ENCODE measurements at regions not wholly inside any gene's neighbourhood (a gene's known extent, or its start where the extent isn't known, plus 50 kb on each side); places are given as distances from the start of the nearest gene placed in this dataset.

GRCh38 chr4:129966175-129966574, 870.2 kb downstream of the C4orf33 start:
- no peak for TF ChIP-seq CTCF (conservative IDR thresholded peaks at IDR 0.05; ENCODE audit: low read depth, low read length)
- Histone ChIP-seq H3K79me2 (ENCODE audit: insufficient read depth, low read depth) (no peaks in the 10 kb centered on the region), H3K27me3 (ENCODE audit: insufficient read depth, low read depth) (no peaks in the 10 kb centered on the region), H2AFZ (ENCODE audit: low read depth) (no peak overlapping the region), H3K27ac (no peak overlapping the region), H3K4me3 (IDR thresholded peaks at IDR 0.05; ENCODE audit: insufficient read depth, low read depth, low read length) (no peak overlapping the region), H3K4me1 (ENCODE audit: low read depth, poor library complexity, severe bottlenecking) (peaks cover 11% of the 10 kb centered on the region), H3K4me2 (no peak overlapping the region), H3K36me3 (ENCODE audit: insufficient read depth) (no peaks in the 10 kb centered on the region), H4K20me1 (ENCODE audit: insufficient read depth) (no peaks in the 10 kb centered on the region), H3K9ac (no peak overlapping the region)

DNA sequence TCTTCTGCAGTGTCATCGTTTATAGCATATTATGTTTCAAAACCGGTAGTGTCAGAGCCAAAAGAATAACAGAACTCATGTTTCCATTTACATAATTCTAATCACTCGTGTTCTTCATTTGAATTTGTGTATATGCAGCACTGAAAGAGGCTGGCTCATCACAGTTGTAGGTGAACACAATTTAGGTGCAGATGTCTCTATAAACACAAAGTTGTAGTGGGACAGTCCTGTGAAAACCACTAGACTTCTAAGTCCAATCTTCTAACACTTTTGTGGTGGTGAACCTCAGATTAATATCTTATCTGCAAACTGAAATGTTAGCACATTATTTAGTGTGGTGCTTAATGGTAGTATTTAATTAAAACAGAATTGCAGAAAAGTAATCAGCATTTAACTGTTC, 872.4 kb downstream of the C4orf33 start:
- H3K9ac ChIP-seq, result no peak overlapping the region
- no peaks in the 10 kb centered on the region for H4K20me1 ChIP-seq (ENCODE audit: insufficient read depth)
- no peaks in the 10 kb centered on the region for H3K79me2 ChIP-seq (ENCODE audit: insufficient read depth, low read depth)
- TF ChIP-seq CTCF (conservative IDR thresholded peaks at IDR 0.05; ENCODE audit: low read depth, low read length), result no peak
- no peaks in the 10 kb centered on the region for H3K27me3 ChIP-seq (ENCODE audit: insufficient read depth, low read depth)
- H2AFZ ChIP-seq (ENCODE audit: low read depth), result no peak overlapping the region
- H3K4me2 ChIP-seq, result no peak overlapping the region
- H3K36me3 ChIP-seq (ENCODE audit: insufficient read depth), result no peaks in the 10 kb centered on the region
- H3K4me1 ChIP-seq (ENCODE audit: low read depth, poor library complexity, severe bottlenecking), result peaks cover 11% of the 10 kb centered on the region
- no peak overlapping the region for H3K4me3 ChIP-seq (IDR thresholded peaks at IDR 0.05; ENCODE audit: insufficient read depth, low read depth, low read length)
- H3K27ac ChIP-seq, result no peak overlapping the region; the same call in 1 of the 2 replicates

GRCh38 chr4:129968778-129969177, 872.8 kb downstream of the C4orf33 start:
- TF ChIP-seq CTCF (conservative IDR thresholded peaks at IDR 0.05; ENCODE audit: low read depth, low read length), result no peak
- Histone ChIP-seq H3K36me3 (ENCODE audit: insufficient read depth) (no peaks in the 10 kb centered on the region), H3K4me3 (IDR thresholded peaks at IDR 0.05; ENCODE audit: insufficient read depth, low read depth, low read length) (no peak overlapping the region), H3K4me1 (ENCODE audit: low read depth, poor library complexity, severe bottlenecking) (peaks cover 11% of the 10 kb centered on the region), H4K20me1 (ENCODE audit: insufficient read depth) (no peaks in the 10 kb centered on the region), H3K27me3 (ENCODE audit: insufficient read depth, low read depth) (no peaks in the 10 kb centered on the region), H3K4me2 (no peak overlapping the region), H3K27ac (no peak overlapping the region), H3K79me2 (ENCODE audit: insufficient read depth, low read depth) (no peaks in the 10 kb centered on the region), H3K9ac (no peak overlapping the region), H2AFZ (ENCODE audit: low read depth) (no peak overlapping the region)

DNA sequence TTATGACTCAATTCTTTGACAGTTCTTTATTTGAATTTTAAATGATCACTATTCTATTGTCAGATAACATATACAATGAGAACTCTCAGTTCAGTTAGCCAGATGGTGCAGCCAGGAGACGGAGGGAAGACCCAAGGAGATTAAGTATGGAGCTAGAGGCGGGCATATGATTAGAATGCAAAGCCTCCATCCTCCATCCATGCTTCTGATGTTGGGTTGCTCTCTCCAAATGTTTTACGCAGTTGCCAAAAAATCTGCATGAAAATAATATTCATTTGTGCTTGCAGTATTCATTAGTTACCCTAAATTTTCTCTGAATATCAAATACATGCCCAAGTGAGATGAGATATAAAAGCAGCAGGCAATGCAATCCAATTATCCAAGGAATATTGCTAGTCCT, 874.8 kb downstream of the C4orf33 start:
- no peak overlapping the region for H3K4me3 ChIP-seq (IDR thresholded peaks at IDR 0.05; ENCODE audit: insufficient read depth, low read depth, low read length)
- H3K27ac ChIP-seq, result no peak overlapping the region
- TF ChIP-seq CTCF (conservative IDR thresholded peaks at IDR 0.05; ENCODE audit: low read depth, low read length), result no peak
- H3K4me2 ChIP-seq, result no peak overlapping the region
- H3K27me3 ChIP-seq (ENCODE audit: insufficient read depth, low read depth), result no peaks in the 10 kb centered on the region
- H3K36me3 ChIP-seq (ENCODE audit: insufficient read depth), result no peaks in the 10 kb centered on the region
- H3K79me2 ChIP-seq (ENCODE audit: insufficient read depth, low read depth), result no peaks in the 10 kb centered on the region
- peaks cover 11% of the 10 kb centered on the region for H3K4me1 ChIP-seq (ENCODE audit: low read depth, poor library complexity, severe bottlenecking)
- H2AFZ ChIP-seq (ENCODE audit: low read depth), result no peak overlapping the region
- H3K9ac ChIP-seq, result no peak overlapping the region
- H4K20me1 ChIP-seq (ENCODE audit: insufficient read depth), result no peaks in the 10 kb centered on the region

All from KMS-11 (cell line).